RWPE1 (cell line): ENCODE measurements at regions not wholly inside any gene's neighbourhood (a gene's known extent, or its start where the extent isn't known, plus 50 kb on each side); places are given as distances from the start of the nearest gene placed in this dataset.

Experiments used
- CTCF ChIA-PET: fragments of 350-600 bp; sonication (Branson Sonifier 250); formaldehyde crosslinking; extraction: SDS; loops from one replicate; lab custom pipeline; 2021; lab: Yijun Ruan, JAX
- POLR2A ChIA-PET: fragments of 400-600 bp; formaldehyde crosslinking; extraction: SDS; loops from one replicate; lab custom pipeline; 2020; ENCODE audit warnings: antibody characterized with exemption; ENCODE audit not compliant: low non-redundant PET; lab: Yijun Ruan, JAX
- DNase-seq: peaks from one replicate; pipeline ENCODE4 v3.0.0; 2012; ENCODE audit warnings: low spot score
- H3K27ac ChIP-seq: fragments of 450-650 bp; 2 replicates; pipeline ENCODE4 v1.5.1; 2017
- CTCF ChIP-seq: fragments of 450-650 bp; conservative IDR thresholded peaks from 2 replicates; pipeline ENCODE4 v1.5.1; 2017; ENCODE audit warnings: low read depth, mild to moderate bottlenecking

DNA sequence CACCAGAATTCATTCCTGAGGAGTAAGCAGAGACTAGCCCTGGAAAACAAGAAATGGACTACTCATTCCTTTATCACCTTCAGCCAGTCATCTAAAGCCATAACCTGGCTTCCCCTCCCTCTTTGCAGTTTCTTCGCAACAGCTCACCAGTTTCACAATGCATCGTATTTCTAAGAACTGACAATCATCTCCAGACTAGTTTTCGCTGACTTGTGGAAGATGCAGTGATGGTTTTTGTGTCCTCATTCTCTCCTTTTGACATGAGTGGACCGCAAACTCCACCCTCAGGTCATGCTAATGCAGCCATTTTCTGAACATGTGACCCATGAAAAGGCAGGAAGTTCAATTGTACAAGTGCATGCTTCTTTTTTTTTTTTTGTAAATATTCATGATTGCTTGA, 1203.5 kb downstream of the PCDH7 start:
- no peak overlapping the region for H3K27ac ChIP-seq
- TF ChIP-seq CTCF: no peak
- no peak for DNase-seq
- ChIA-PET POLR2A (no interaction called here), CTCF (no interaction called here)

DNA sequence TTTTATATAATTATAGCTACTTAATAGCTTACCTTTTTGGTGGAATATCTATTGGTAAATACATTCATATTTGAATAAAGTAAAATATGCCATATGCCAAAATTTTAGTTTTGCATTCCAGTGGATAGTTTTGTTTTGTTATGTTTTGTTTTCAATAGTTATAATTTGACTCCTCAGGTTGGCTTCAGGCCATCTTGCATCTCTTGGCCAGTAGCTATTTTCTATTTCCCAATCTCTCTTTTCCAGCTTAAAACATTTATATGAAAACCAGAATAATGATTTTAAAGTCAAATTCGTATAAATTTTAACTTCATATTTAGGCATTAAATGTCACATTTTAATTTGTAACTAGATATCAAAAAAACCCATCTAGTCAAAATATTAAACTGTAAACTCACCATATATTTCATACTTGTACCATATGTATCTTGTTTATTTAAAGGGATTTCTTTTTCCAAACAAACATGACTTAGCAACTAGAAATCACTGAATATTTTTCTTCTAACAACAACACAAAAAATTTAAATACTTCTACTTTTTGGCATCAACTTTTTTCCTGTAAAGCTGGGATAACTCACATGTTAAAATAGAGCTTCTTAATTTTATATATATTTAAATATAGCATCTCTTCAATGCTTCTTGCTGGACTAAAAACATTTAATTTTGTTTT, 1209.6 kb downstream of the PCDH7 start:
- no peak for TF ChIP-seq CTCF
- ChIA-PET POLR2A (no interaction called here), CTCF (no interaction called here)
- DNase-seq: no peak
- no peak overlapping the region for H3K27ac ChIP-seq

DNA sequence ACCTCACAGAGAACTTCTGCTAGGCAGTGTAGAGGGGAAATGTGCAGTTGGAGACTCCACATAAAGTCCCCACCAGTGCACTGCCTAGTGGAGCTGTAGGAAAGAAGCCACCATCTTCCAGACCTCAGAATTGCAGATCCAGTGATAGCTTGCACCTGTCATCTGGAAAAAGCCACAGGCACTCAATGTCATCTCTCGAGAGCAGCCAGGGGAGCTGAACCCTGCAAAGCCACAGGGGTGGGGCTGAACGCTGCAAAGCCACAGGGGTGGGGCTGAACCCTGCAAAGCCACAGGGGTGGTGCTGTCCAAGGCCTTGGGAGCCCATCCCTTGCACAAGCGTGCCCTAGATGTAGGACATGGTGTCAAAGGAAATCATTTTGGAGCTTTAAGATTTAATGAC, 1226.3 kb downstream of the PCDH7 start:
- ChIA-PET CTCF (no interaction called here), POLR2A (no interaction called here)
- no peak for DNase-seq
- TF ChIP-seq CTCF: no peak
- no peak overlapping the region for H3K27ac ChIP-seq

GRCh38 chr4:31947101-31947500, 1226.9 kb downstream of the PCDH7 start:
- TF ChIP-seq CTCF: no peak
- POLR2A ChIA-PET: no interaction called here
- no peak overlapping the region for H3K27ac ChIP-seq
- DNase-seq: no peak
- CTCF ChIA-PET: no interaction called here

DNA sequence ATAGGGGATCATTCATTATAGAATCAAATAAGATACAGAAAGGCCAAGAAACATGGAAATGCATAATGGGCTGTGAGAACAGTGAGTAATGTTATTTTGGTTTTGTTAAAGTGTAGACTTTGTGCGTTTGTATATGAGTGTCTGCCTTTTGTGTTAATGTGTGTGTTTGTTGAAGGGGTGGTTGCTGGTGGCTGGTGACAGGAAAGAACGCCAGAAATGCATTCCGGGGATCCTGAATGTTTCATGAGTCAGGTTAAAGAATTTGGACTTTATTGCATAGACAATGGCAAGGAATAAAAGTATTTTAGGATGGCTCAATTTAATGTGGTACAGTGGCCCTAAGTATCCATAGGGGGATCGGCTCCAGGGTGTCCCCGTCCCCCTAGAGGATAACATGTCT, 1228.9 kb downstream of the PCDH7 start:
- CTCF ChIA-PET: no interaction called here
- no peak for DNase-seq
- POLR2A ChIA-PET: no interaction called here
- TF ChIP-seq CTCF: no peak
- no peak overlapping the region for H3K27ac ChIP-seq

DNA sequence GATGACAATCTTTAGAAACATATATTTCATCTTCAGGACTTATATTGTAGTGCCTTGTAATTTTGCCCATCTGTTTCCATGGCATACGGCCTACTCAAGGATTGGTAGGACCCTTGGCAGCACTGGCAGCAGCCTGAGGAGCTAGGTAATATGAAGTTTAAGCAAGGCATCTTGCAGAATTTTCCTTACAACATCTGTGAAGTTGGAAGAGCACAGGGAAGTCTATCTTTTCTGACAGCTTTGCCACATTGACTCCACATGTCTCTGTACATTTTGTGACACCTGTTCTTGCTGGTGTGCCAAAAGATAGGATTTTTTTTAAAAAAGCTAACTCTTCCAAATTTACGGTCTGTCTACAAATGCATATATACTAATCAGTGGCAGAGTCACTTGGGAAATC, 1235.2 kb downstream of the PCDH7 start:
- CTCF ChIA-PET: interaction anchor here (0.7 kb wide), 1 partner anchor 385 kb away, joined by 3 read pairs; no protein-coding TSS in a partner anchor
- TF ChIP-seq CTCF: no peak
- POLR2A ChIA-PET: no interaction called here
- no peak for DNase-seq
- H3K27ac ChIP-seq: no peak overlapping the region
